LNCaP clone FGC (cell line): ENCODE measurements at regions not wholly inside any gene's neighbourhood (a gene's known extent, or its start where the extent isn't known, plus 50 kb on each side); places are given as distances from the start of the nearest gene placed in this dataset.

ENCODE experiments used
- DNase-seq: peaks from one replicate; pipeline ENCODE4 v3.0.0-alpha.2; 2011; ENCODE audit warnings: low read depth
- H3K4me3 ChIP-seq: 2 replicates; pipeline ENCODE4 v1.5.1; 2011; ENCODE audit warnings: mild to moderate bottlenecking, low read depth, low read length, control low read depth
- TF ChIP-seq, protein P1 (sequence below): IDR thresholded peaks from 2 replicates; pipeline ENCODE4 v1.5.1; 2012; ENCODE audit warnings: mild to moderate bottlenecking; ENCODE audit not compliant: control insufficient read depth, insufficient read depth; ENCODE audit errors: extremely low read depth

DNA sequence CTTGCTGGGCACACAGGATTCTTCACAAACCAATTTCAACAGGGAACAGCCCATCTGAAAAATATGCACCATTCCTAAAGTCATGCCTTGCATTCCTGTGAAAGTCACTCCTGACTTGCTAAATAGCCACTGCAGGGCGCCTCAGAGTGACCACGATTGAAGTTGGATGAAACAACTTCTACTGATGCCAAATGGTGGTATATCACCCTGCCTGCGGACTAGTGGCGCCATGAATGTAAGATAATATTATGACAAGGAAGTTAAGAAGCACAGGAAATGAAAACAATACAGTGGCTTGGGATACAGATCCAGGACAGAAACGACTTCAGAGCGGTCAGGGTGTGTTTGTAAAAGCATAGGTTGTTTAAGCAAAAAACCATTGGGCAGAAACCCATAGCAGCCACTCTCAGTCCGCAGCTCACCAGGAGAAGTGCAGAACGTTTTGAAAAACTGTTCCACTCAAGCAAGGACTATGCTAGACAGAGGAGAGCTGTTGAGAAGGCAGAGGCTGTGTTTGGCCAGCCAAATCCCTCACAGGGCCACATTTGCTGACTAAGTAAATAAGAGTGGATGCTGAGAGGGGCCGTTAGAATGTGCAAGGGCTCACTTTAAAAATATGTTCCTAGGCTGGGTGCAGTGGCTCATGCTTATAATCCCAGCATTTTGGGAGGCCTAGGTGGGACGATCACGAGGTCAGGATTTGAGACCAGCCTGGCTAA lies 250.4 kb downstream of the PTTG2 start:
- TF ChIP-seq, protein P1, sequence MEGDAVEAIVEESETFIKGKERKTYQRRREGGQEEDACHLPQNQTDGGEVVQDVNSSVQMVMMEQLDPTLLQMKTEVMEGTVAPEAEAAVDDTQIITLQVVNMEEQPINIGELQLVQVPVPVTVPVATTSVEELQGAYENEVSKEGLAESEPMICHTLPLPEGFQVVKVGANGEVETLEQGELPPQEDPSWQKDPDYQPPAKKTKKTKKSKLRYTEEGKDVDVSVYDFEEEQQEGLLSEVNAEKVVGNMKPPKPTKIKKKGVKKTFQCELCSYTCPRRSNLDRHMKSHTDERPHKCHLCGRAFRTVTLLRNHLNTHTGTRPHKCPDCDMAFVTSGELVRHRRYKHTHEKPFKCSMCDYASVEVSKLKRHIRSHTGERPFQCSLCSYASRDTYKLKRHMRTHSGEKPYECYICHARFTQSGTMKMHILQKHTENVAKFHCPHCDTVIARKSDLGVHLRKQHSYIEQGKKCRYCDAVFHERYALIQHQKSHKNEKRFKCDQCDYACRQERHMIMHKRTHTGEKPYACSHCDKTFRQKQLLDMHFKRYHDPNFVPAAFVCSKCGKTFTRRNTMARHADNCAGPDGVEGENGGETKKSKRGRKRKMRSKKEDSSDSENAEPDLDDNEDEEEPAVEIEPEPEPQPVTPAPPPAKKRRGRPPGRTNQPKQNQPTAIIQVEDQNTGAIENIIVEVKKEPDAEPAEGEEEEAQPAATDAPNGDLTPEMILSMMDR = no peak
- DNase-seq = no peak
- H3K4me3 ChIP-seq = no peak overlapping the region

DNA sequence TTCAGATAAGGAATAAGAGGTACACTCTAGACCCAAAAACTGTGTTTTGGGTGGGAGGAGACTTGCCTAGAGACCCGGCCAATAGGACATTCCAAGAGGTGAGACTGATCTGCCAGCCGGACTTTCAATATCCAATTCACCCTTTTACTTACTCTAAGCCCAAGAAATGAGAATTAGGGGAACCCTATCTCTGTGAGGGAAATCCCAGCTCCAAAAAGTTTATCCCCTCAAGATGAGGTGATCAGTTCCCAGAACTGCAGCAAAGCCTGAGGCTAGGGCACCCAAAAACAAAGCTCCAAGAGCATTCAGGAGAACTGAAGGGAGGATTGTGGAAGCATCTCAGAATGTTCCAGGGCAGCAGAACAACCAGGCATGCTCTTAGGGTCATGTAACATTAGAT lies 251.7 kb downstream of the PTTG2 start:
- no peak overlapping the region for H3K4me3 ChIP-seq
- TF ChIP-seq, protein P1 = no peak
- no peak for DNase-seq

DNA sequence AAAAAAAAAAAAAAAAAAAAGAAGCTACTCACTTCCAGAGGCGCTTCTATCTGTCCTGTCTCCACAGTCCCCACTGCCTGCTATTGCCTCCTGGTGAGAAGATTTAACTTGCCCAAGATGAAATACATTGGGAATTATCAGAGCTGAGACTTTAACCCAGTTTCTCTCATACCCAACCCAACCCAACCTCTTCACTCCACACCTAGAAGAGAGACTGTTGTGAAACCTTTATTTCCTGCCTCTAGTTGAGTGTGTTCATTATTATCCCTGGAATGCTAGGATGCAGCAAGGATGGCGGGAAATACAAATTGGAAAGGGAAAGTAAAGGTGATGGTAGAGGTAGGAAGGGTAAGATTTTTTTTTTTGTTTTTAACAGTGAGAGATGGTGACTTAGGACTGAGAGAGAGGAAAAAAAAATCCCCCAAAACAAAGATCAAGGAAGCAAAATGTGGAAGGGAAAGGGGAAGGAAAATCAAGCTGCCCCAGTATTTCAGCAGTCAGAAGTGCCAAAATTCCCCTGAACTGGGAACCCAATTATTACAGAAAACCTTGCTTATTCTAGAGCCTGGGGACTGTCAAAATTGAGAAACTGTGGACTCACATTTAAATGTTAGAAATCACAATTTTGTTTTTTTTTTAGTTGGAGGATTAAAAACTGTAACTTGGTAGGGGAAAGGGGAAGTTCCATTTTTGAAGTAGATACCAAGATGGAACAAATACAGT lies 253.0 kb downstream of the PTTG2 start:
- TF ChIP-seq, protein P1 = no peak
- H3K4me3 ChIP-seq = no peak overlapping the region
- no peak for DNase-seq

DNA sequence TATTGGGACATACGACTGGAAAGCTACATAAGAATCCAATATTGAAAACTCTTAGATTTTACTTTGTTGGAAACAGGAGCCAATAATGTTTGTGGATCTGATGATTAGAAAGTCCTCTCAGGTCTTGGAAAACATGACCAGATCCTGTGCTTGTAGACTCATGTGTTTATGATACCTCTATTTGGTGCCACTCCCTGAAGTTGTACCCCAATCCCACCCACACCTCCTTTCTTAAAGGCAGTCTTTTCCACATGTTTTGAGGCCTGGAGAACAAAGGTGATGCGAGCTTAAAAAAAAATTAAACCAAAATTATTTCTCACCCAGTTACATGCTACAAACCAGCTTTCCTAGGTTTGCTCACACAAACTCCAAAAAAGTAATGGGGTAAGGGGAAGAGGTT lies 262.7 kb downstream of the PTTG2 start:
- no peak for DNase-seq
- no peak overlapping the region for H3K4me3 ChIP-seq
- TF ChIP-seq, protein P1 = no peak

DNA sequence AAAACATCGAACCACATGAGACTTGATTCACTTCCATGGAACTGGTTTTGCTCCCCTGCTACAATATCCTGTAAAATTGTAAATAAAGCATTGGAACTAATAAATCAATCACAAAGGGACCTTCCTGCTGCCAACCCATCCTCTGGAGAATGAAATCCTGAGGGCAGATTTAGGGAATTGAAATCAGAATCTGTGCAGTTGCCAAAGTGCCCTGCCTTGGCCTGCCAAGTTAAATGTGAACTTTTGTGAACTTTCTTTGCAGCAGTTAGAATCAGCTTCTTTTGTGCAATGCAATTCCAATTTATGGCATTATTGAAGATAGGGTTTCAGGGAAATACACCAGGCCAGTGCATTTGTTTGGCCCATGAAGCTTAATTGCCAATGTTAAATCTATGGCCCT lies 263.1 kb downstream of the PTTG2 start:
- TF ChIP-seq, protein P1 = no peak
- no peak overlapping the region for H3K4me3 ChIP-seq
- no peak for DNase-seq

DNA sequence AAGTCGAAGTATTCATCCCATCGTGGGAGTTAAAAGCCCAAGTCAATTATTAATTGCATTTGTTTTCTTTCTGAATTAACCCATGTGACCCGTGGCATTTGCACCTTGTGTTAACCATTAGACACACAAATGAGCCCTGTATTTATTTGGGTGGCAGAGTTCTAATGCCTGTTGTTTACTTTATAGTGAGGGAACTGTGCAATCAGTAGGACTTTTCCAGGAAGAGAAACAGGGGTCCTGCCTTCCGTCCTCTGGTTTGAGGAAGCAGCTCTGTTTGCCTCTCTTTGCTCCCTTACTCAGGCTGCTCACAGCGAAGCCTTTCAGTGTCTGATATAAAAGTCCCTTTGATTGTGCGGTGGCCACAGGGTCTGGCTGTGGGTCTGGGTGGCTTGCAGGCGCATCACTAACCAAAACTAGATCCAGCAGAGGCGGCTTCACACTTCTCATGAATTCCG lies 263.6 kb downstream of the PTTG2 start:
- H3K4me3 ChIP-seq = no peak overlapping the region
- no peak for DNase-seq
- TF ChIP-seq, protein P1 = no peak
